ENCODE measurements at regions not wholly inside any gene's neighbourhood (a gene's known extent, or its start where the extent isn't known, plus 50 kb on each side); places are given as distances from the start of the nearest gene placed in this dataset.
"Not testable (repeated sequence)": the region's sequence is repeated elsewhere in the genome, so short reads cannot be mapped to it uniquely, and the experiment has no call there.

DNA sequence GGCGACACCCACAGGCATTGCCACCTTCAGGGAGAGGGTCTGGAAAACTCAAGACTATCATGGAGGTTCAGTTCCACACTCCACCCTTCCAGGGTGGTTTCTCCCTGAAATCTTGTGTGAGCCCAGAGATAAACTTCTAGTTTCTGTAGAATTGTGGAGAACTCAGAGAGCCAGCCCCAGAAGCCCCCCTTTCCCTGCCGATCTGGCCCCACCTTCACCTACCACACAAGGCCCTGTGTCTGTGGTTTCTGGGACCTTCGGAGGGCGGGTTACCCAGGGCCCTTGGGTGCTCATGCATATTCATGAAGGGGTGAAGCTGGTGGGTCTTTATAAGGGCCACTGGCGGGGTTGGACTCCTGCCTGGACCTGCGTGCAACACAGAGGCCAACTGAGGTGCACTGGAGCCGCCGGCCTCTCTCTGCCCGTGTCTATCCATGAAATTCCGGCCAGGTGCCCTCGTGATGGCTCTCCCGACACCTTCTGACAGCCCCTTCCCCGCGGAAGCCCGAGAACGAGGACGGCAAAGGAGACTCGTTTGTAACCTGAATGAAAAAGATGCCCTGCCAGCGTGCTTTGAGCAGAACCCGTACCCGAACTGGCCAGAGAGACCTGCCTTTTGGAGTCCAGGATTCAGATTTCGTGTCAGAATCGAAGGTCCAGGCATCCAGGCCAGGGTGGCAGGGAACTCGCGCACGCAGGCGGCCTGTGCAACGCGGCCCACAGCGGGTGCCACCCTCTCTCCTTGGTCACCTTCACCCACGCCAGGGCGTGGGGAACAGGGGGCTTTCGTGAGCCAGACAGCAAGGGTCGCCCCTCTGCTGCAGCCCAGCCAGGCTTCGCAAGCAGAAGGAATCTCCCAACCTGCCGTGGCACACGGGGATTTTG, 1933.6 kb upstream of the DEFB115 start:
- TF ChIP-seq, protein P1, sequence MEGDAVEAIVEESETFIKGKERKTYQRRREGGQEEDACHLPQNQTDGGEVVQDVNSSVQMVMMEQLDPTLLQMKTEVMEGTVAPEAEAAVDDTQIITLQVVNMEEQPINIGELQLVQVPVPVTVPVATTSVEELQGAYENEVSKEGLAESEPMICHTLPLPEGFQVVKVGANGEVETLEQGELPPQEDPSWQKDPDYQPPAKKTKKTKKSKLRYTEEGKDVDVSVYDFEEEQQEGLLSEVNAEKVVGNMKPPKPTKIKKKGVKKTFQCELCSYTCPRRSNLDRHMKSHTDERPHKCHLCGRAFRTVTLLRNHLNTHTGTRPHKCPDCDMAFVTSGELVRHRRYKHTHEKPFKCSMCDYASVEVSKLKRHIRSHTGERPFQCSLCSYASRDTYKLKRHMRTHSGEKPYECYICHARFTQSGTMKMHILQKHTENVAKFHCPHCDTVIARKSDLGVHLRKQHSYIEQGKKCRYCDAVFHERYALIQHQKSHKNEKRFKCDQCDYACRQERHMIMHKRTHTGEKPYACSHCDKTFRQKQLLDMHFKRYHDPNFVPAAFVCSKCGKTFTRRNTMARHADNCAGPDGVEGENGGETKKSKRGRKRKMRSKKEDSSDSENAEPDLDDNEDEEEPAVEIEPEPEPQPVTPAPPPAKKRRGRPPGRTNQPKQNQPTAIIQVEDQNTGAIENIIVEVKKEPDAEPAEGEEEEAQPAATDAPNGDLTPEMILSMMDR (IDR thresholded peaks at IDR 0.05) = not testable (repeated sequence)
- not testable (repeated sequence) for TF ChIP-seq POLR2A (IDR thresholded peaks at IDR 0.05)

Measured in uterus (tissue), 2 donors.